ENCODE measurements at regions not wholly inside any gene's neighbourhood (a gene's known extent, or its start where the extent isn't known, plus 50 kb on each side); places are given as distances from the start of the nearest gene placed in this dataset.

DNA sequence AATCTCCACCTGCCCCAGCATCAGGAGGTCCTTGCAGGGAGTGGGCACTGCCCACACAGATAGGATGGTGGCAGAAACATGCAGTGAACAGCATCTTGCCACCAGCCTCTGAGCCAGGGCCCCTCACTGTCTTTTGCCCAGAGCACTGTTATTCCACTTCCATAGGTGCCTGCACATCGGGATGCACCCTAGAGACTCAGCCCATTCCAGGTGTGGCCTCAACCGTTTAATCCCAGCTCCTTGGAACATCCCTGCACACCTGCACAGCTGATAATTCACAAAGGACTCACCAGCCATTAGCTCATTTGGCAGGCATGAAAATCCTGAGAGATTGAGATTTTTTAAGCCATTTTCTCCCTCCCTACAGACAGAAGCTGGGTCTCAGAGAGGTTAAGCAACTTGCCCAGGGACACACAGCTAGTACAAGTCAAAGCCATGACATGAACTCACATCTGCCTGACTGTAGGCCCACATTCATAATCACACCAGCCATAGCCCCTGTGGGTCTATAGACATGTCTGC, 116.3 kb downstream of the EFNB1 start:
- TF ChIP-seq, protein P1, sequence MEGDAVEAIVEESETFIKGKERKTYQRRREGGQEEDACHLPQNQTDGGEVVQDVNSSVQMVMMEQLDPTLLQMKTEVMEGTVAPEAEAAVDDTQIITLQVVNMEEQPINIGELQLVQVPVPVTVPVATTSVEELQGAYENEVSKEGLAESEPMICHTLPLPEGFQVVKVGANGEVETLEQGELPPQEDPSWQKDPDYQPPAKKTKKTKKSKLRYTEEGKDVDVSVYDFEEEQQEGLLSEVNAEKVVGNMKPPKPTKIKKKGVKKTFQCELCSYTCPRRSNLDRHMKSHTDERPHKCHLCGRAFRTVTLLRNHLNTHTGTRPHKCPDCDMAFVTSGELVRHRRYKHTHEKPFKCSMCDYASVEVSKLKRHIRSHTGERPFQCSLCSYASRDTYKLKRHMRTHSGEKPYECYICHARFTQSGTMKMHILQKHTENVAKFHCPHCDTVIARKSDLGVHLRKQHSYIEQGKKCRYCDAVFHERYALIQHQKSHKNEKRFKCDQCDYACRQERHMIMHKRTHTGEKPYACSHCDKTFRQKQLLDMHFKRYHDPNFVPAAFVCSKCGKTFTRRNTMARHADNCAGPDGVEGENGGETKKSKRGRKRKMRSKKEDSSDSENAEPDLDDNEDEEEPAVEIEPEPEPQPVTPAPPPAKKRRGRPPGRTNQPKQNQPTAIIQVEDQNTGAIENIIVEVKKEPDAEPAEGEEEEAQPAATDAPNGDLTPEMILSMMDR (IDR thresholded peaks at IDR 0.05; ENCODE audit: insufficient read depth, low read length): no peak
- TF ChIP-seq REST (IDR thresholded peaks at IDR 0.05; ENCODE audit: insufficient replicate concordance, low read depth): no peak

All from HL-60 (cell line).